SH-SY5Y (cell line): ENCODE measurements at regions not wholly inside any gene's neighbourhood (a gene's known extent, or its start where the extent isn't known, plus 50 kb on each side); places are given as distances from the start of the nearest gene placed in this dataset.

Experiments
- GATA2 ChIP-seq: IDR thresholded peaks from 2 replicates; pipeline ENCODE4 v1.6.1; 2011; ENCODE audit warnings: mild to moderate bottlenecking, low read depth, low read length
- GATA3 ChIP-seq: IDR thresholded peaks from 2 replicates; pipeline ENCODE4 v1.6.1; 2011; ENCODE audit warnings: low read depth, mild to moderate bottlenecking, low read length, moderate library complexity

DNA sequence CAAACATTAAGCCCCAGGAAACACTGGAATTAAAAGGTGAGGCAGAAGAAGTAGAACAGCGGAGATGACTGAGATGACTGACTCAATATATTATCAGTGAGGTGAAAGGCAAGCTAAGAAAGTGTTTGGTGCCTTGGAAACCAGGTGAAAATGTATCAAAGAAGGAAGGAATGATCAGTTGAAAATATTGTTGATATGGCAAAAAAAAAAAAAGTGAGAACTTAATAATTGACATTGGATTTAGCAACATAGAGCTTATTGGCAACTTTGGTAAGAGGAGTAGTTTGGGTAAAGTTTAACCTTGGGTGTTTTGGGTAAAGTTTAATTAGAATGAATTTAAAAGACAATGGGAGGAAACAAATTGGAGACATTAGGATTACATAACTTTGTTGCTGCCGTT lies 127.7 kb upstream of the MYOCD start:
- TF ChIP-seq GATA3 (no peak), GATA2 (no peak)

DNA sequence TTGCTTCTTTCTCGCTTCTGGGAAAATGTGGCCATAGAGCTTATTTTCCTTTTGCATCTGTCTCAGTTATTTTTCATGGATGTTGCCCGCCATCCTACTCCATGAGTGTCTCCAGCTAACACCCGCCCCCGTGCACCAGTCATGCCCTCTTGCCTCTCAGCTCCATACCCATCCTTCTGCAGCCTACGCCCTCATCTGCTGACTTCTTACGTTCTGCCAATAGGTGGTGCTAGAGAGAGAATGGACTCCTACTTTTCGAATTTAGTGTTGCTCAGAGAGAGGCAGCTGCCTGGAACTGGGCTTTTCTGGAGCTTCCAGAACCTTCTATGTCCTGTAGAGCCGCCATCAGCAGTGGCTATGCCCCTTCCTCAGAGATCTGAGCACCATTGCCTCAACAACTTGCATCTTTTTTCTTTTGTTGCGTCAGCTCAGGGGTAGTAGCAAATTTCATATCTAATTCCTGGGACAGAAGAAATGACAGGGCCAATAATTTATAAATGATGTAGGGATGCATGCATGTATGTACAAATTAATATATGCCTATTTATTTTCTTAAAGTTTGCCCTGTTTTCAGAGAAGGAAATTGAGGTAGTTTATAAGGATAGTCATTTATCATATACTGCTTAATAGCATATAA lies 119.7 kb upstream of the MYOCD start:
- TF ChIP-seq GATA2 = no peak
- TF ChIP-seq GATA3 = no peak

DNA sequence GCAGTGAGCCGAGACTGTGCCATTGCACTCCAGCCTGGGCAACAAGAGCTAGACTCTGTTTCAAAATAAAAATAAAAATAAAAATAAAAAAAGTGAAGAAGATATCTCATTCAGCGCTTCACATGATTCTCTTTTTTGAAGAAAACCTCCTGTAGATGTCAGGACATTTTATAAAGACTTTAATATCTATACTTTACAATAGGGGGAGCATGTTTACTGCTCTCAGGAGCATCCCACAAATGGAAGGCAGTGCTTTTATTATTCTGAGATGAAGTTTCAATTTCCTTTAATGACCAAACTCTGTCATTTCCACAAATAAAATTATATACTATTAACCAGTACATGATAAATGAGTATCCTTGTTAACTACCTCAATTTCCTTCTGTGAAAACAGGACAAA lies 118.7 kb upstream of the MYOCD start:
- TF ChIP-seq GATA2 (no peak), GATA3 (no peak)

- TF ChIP-seq GATA2 = no peak
These were observed 117.9 kb upstream of the MYOCD start for GRCh38 chr17:12547831-12548230.

GRCh38 chr17:12548558-12548957 lies 117.1 kb upstream of the MYOCD start:
- TF ChIP-seq GATA3 (no peak), GATA2 (no peak)

DNA sequence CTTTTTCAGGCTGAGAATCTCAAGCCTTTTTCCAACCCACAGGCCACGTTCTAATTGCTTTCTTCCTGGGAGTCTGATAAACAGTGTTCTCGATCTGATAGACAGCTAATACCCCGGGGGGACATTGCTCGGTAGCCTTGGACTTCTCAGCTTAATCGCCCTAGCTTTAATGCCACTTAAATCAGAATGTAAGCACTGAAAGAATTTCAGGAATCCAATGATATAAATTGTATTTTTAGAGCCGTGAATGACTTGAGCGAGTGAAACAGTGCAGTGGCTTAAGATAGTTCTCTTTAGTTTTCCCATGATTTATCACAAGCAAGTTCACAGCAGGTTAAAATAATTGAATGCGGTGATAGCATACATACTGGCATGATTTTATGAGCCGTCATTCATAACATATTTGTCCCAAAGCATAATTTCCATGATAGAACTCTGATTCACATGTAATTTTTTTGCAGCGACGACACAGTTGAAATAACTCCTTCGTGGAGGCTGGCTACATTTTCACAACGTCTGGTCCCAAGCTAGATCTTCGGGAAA lies 116.1 kb upstream of the MYOCD start:
- TF ChIP-seq GATA2 (no peak), GATA3 (no peak)

GRCh38 chr17:12553625-12554024 lies 112.1 kb upstream of the MYOCD start:
- TF ChIP-seq GATA2 (no peak), GATA3 (no peak)

DNA sequence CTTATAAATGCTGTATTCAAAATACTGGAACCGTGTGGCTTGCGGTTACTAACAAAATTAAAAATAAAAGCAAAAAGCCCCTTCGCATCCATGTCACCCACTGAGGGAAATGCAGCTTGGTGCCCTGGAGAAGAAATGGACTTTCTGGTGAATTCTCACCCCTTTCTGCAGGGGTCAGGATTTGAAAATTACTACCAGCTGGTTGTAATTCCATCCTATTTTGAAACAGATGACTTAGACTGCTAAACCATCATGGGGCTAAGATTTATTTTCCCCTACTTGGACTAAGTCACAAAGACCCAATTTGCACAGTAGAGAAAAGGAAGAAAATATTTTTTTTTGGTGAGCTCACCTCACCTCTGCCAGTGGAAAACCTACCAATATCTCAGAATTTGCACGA lies 111.4 kb upstream of the MYOCD start:
- TF ChIP-seq GATA2 (no peak), GATA3 (no peak)

- TF ChIP-seq GATA2 = no peak
These were observed 99.4 kb upstream of the MYOCD start for GRCh38 chr17:12566291-12566690.

GRCh38 chr17:12567077-12568053 lies 98.3 kb upstream of the MYOCD start:
- TF ChIP-seq GATA3 (no peak), GATA2 (no peak)

- TF ChIP-seq GATA2 (no peak), GATA3 (no peak)
These were observed 97.1 kb upstream of the MYOCD start for GRCh38 chr17:12568358-12569251.

DNA sequence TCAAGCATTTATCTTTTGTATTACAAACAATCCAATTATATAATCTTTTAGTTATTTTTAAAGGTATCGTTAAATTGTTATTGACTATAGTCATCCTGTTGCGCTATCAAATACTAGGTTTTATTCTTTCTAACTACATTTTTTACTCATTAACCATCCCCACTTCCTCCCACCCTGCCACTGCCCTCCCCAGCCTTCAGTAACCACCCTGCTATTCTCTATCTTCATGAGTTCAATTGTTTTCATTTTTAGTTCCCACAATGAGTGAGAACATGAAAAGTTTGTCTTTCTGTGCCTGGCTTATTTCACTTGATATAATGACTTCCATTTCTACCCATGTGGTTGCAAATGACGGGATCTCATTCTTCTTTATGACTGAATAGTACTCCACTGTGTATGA lies 94.1 kb upstream of the MYOCD start:
- TF ChIP-seq GATA2 (no peak), GATA3 (no peak)

GRCh38 chr17:12574525-12574924 lies 91.2 kb upstream of the MYOCD start:
- TF ChIP-seq GATA2 (no peak), GATA3 (no peak)

- TF ChIP-seq GATA2 (no peak), GATA3 (no peak)
These were observed 90.0 kb upstream of the MYOCD start for GRCh38 chr17:12575641-12576040.

DNA sequence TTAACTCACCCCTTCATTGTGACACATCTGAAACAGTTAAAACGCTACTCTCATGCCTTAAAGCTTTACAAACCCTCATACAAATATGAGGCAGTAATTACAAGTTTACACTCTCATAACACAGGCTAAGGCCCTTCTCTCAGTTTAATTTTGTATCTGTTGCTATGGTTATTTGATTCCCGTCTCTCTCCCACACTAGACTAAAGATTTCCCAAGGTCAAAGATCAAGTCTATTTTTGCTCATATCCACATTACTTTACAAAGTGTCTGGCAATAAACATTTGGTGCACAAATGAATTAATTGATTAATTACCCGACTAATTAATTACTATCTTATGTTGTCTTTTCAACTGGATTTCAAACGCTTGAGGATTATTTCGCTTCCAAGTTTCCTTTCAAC lies 86.4 kb upstream of the MYOCD start:
- no peak for TF ChIP-seq GATA3
- no peak for TF ChIP-seq GATA2
